ENCODE measurements at regions not wholly inside any gene's neighbourhood (a gene's known extent, or its start where the extent isn't known, plus 50 kb on each side); places are given as distances from the start of the nearest gene placed in this dataset.

GRCh38 chr7:131094685-131095084, 233.0 kb upstream of the MKLN1 start:
- no peaks in the 10 kb centered on the region for H3K36me3 ChIP-seq (ENCODE audit: insufficient read depth, low read length)
- H3K27me3 ChIP-seq (ENCODE audit: insufficient read depth, low read length, poor library complexity): no peaks in the 10 kb centered on the region
- peaks cover 8% of the 10 kb centered on the region; the same call in 1 of the 2 replicates for H4K20me1 ChIP-seq (ENCODE audit: insufficient read depth, low read length)
- no peaks in the 10 kb centered on the region for H3K4me1 ChIP-seq (ENCODE audit: insufficient read depth, low read length)
- DNase-seq: no peak
- H3K9ac ChIP-seq (ENCODE audit: low read depth, low read length): no peak overlapping the region
- H3K4me3 ChIP-seq (ENCODE audit: low read depth in 1 of 2, low read length in 2 of 2): no peak overlapping the region
- no peaks in the 10 kb centered on the region for H3K9me3 ChIP-seq (ENCODE audit: insufficient read depth, low read length, severe bottlenecking)
- H2AFZ ChIP-seq (ENCODE audit: low read depth, low read length): no peak overlapping the region
- no peak for TF ChIP-seq EZH2 (IDR thresholded peaks at IDR 0.05; ENCODE audit: borderline replicate concordance, low read depth, low read length, severe bottlenecking)
- no peak for TF ChIP-seq CTCF (IDR thresholded peaks at IDR 0.05; ENCODE audit: borderline replicate concordance, extremely low read depth, low read length, poor library complexity, severe bottlenecking)
- no peak overlapping the region for H3K4me2 ChIP-seq (ENCODE audit: insufficient read depth, low read length)
- H3K79me2 ChIP-seq (ENCODE audit: insufficient read depth, low read length): peaks cover 6% of the 10 kb centered on the region; the same call in 1 of the 2 replicates
- ATAC-seq (ENCODE audit: insufficient read depth, low read depth): no peak
- H3K27ac ChIP-seq (ENCODE audit: low read length): no peak overlapping the region

- H3K4me1 ChIP-seq (ENCODE audit: insufficient read depth, low read length): no peaks in the 10 kb centered on the region
- H2AFZ ChIP-seq (ENCODE audit: low read depth, low read length): no peak overlapping the region
- H4K20me1 ChIP-seq (ENCODE audit: insufficient read depth, low read length): peaks cover 8% of the 10 kb centered on the region; the same call in 1 of the 2 replicates
- no peak overlapping the region for H3K27ac ChIP-seq (ENCODE audit: low read length)
- no peak overlapping the region for H3K9ac ChIP-seq (ENCODE audit: low read depth, low read length)
- H3K36me3 ChIP-seq (ENCODE audit: insufficient read depth, low read length): no peaks in the 10 kb centered on the region
- no peaks in the 10 kb centered on the region for H3K27me3 ChIP-seq (ENCODE audit: insufficient read depth, low read length, poor library complexity)
- no peak for ATAC-seq (ENCODE audit: insufficient read depth, low read depth)
- TF ChIP-seq CTCF (IDR thresholded peaks at IDR 0.05; ENCODE audit: borderline replicate concordance, extremely low read depth, low read length, poor library complexity, severe bottlenecking): no peak
- no peak for TF ChIP-seq EZH2 (IDR thresholded peaks at IDR 0.05; ENCODE audit: borderline replicate concordance, low read depth, low read length, severe bottlenecking)
- peaks cover 9% of the 10 kb centered on the region; the same call in 1 of the 2 replicates for H3K79me2 ChIP-seq (ENCODE audit: insufficient read depth, low read length)
- no peak for DNase-seq
- no peak overlapping the region for H3K4me2 ChIP-seq (ENCODE audit: insufficient read depth, low read length)
- no peak overlapping the region for H3K4me3 ChIP-seq (ENCODE audit: low read depth in 1 of 2, low read length in 2 of 2)
- H3K9me3 ChIP-seq (ENCODE audit: insufficient read depth, low read length, severe bottlenecking): no peaks in the 10 kb centered on the region
Measured at GRCh38 chr7:131095346-131095745, 232.3 kb upstream of the MKLN1 start.

GRCh38 chr7:131096267-131096927, 231.3 kb upstream of the MKLN1 start:
- H3K79me2 ChIP-seq (ENCODE audit: insufficient read depth, low read length): peaks cover 9% of the 10 kb centered on the region; the same call in 1 of the 2 replicates

More at GRCh38 chr7:131096267-131096927, 231.3 kb upstream of the MKLN1 start:
- Histone ChIP-seq H3K9me3 (ENCODE audit: insufficient read depth, low read length, severe bottlenecking) (no peaks in the 10 kb centered on the region), H3K4me2 (ENCODE audit: insufficient read depth, low read length) (no peak overlapping the region), H3K36me3 (ENCODE audit: insufficient read depth, low read length) (no peaks in the 10 kb centered on the region), H3K4me3 (ENCODE audit: low read depth in 1 of 2, low read length in 2 of 2) (no peak overlapping the region), H3K4me1 (ENCODE audit: insufficient read depth, low read length) (no peaks in the 10 kb centered on the region), H3K27ac (ENCODE audit: low read length) (no peak overlapping the region), H3K9ac (ENCODE audit: low read depth, low read length) (no peak overlapping the region), H2AFZ (ENCODE audit: low read depth, low read length) (no peak overlapping the region), H3K27me3 (ENCODE audit: insufficient read depth, low read length, poor library complexity) (no peaks in the 10 kb centered on the region), H4K20me1 (ENCODE audit: insufficient read depth, low read length) (peaks cover 8% of the 10 kb centered on the region; the same call in 1 of the 2 replicates)
- TF ChIP-seq EZH2 (IDR thresholded peaks at IDR 0.05; ENCODE audit: borderline replicate concordance, low read depth, low read length, severe bottlenecking): no peak
- TF ChIP-seq CTCF (IDR thresholded peaks at IDR 0.05; ENCODE audit: borderline replicate concordance, extremely low read depth, low read length, poor library complexity, severe bottlenecking): no peak
- no peak for ATAC-seq (ENCODE audit: insufficient read depth, low read depth)
- DNase-seq: no peak
